Panc1 (cell line): ENCODE measurements at regions not wholly inside any gene's neighbourhood (a gene's known extent, or its start where the extent isn't known, plus 50 kb on each side); places are given as distances from the start of the nearest gene placed in this dataset.

ENCODE experiments used
- CTCF ChIP-seq: fragments of 450-650 bp; IDR thresholded peaks from 2 replicates; pipeline ENCODE4 v1.5.1; 2017; ENCODE audit warnings: mild to moderate bottlenecking
- POLR2AphosphoS5 ChIP-seq: IDR thresholded peaks from 2 replicates; pipeline ENCODE4 v1.6.1; 2012; ENCODE audit warnings: mild to moderate bottlenecking, low read depth, low read length, moderate library complexity

GRCh38 chr11:8746331-8746974 lies 63.9 kb downstream of the RPL27A start:
- TF ChIP-seq CTCF (no peak), POLR2AphosphoS5 (no peak)
